DND-41 (cell line): ENCODE measurements at regions not wholly inside any gene's neighbourhood (a gene's known extent, or its start where the extent isn't known, plus 50 kb on each side); places are given as distances from the start of the nearest gene placed in this dataset.

ENCODE experiments used
- CTCF ChIP-seq: IDR thresholded peaks from 2 replicates; pipeline ENCODE4 v1.5.1; 2012; ENCODE audit warnings: borderline replicate concordance, low read length, moderate library complexity, mild to moderate bottlenecking; ENCODE audit not compliant: poor library complexity, severe bottlenecking; ENCODE audit errors: extremely low read depth
- EZH2 ChIP-seq: IDR thresholded peaks from 3 replicates; pipeline ENCODE4 v1.6.1; 2012; ENCODE audit warnings: borderline replicate concordance, low read depth, mild to moderate bottlenecking, moderate library complexity, low read length, inconsistent platforms; ENCODE audit not compliant: severe bottlenecking

GRCh38 chr5:8070138-8070537 is 201.2 kb downstream of the MTRR start:
- TF ChIP-seq CTCF: no peak
- no peak for TF ChIP-seq EZH2
